ENCODE measurements at regions not wholly inside any gene's neighbourhood (a gene's known extent, or its start where the extent isn't known, plus 50 kb on each side); places are given as distances from the start of the nearest gene placed in this dataset.

- TF ChIP-seq POLR2A (IDR thresholded peaks at IDR 0.05) (no peak), POLR2AphosphoS5 (IDR thresholded peaks at IDR 0.05) (no peak)
- TF ChIP-seq, protein P1, sequence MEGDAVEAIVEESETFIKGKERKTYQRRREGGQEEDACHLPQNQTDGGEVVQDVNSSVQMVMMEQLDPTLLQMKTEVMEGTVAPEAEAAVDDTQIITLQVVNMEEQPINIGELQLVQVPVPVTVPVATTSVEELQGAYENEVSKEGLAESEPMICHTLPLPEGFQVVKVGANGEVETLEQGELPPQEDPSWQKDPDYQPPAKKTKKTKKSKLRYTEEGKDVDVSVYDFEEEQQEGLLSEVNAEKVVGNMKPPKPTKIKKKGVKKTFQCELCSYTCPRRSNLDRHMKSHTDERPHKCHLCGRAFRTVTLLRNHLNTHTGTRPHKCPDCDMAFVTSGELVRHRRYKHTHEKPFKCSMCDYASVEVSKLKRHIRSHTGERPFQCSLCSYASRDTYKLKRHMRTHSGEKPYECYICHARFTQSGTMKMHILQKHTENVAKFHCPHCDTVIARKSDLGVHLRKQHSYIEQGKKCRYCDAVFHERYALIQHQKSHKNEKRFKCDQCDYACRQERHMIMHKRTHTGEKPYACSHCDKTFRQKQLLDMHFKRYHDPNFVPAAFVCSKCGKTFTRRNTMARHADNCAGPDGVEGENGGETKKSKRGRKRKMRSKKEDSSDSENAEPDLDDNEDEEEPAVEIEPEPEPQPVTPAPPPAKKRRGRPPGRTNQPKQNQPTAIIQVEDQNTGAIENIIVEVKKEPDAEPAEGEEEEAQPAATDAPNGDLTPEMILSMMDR (IDR thresholded peaks at IDR 0.05): no peak
These were observed 59.0 kb upstream of the NMUR2 start for GRCh38 chr5:152464048-152464447.
